Spleen (tissue), 11 donors: ENCODE measurements at regions not wholly inside any gene's neighbourhood (a gene's known extent, or its start where the extent isn't known, plus 50 kb on each side); places are given as distances from the start of the nearest gene placed in this dataset.
A peak's percentile ranks its signal among the peaks of the same experiment; 100 is the strongest.

Source experiments
- DNase-seq: peaks from one replicate; pipeline ENCODE4 v3.0.0-alpha.2; 2020
- H3K27ac ChIP-seq, 8 donors: fragments of 200-600 bp; sonication (generic) in 7 of 8; 1 replicate in 4 of 8; 2 replicates in 4 of 8; pipeline versions ENCODE4 v1.5.0 to v1.8.0; 2016 to 2021; ENCODE audit warnings: inconsistent platforms in 4 of 8, mild to moderate bottlenecking in 4 of 8, moderate library complexity in 1 of 8
- H3K27me3 ChIP-seq, 7 donors: fragments of 200-600 bp; sonication (generic) in 6 of 7; replicated peaks in 1 of 7; 1 replicate in 4 of 7; 2 replicates in 3 of 7; pipeline versions ENCODE4 v1.5.0 to v1.8.0; 2016 to 2021; ENCODE audit warnings: inconsistent platforms in 3 of 7, mild to moderate bottlenecking in 1 of 7
- H3K36me3 ChIP-seq, 6 donors: fragments of 200-600 bp; sonication (generic) in 5 of 6; 1 replicate in 4 of 6; 2 replicates in 2 of 6; pipeline versions ENCODE4 v1.5.0 to v1.8.0; 2016 to 2021; ENCODE audit warnings: inconsistent platforms in 2 of 6
- H3K4me1 ChIP-seq, 6 donors: fragments of 200-600 bp; sonication (generic) in 5 of 6; 1 replicate in 3 of 6; 2 replicates in 3 of 6; pipeline versions ENCODE4 v1.5.0 to v1.8.0; 2016 to 2021; ENCODE audit warnings: inconsistent platforms in 3 of 6
- H3K4me3 ChIP-seq, 8 donors: fragments of 200-600 bp; sonication (generic) in 7 of 8; 1 replicate in 4 of 8; 2 replicates in 4 of 8; pipeline versions ENCODE4 v1.5.0 to v1.8.0; 2016 to 2021; ENCODE audit warnings: inconsistent platforms in 4 of 8, mild to moderate bottlenecking in 4 of 8, moderate library complexity in 2 of 8
- H3K9me3 ChIP-seq, 8 donors: fragments of 200-600 bp; sonication (generic) in 7 of 8; 1 replicate in 4 of 8; 2 replicates in 4 of 8; pipeline versions ENCODE4 v1.5.0 to v1.8.0; 2016 to 2021; ENCODE audit warnings: inconsistent platforms in 4 of 8
- POLR2A ChIP-seq, 3 donors: fragments of 450-650 bp; IDR thresholded peaks; one replicate each; pipeline ENCODE4 v1.5.1; 2017; ENCODE audit warnings: antibody characterized with exemption in 3 of 3, mild to moderate bottlenecking in 1 of 3
- POLR2AphosphoS5 ChIP-seq, 3 donors: sonication (generic); formaldehyde crosslinking; IDR thresholded peaks; one replicate each; pipeline ENCODE4 v1.5.1; 2017; ENCODE audit warnings: antibody characterized with exemption in 3 of 3
- WGBS, 5 donors: extraction: QIAGEN DNeasy Blood & Tissue Kit in 3 of 5; methylation state at CpG; one replicate each; pipeline versions ENCODE4 v1.1.5 to v1.1.7; 2013 to 2018; 5-methylcytosine and 5-hydroxymethylcytosine counted together
- intact Hi-C: fragments of 100-400 bp; cut with DNase I; formaldehyde crosslinking; loops from one replicate; pipeline ENCODE4 v1.15.0; 2023; ENCODE audit warnings: low total_unique reads
- TF ChIP-seq, protein P1 (sequence below), 11 experiments: fragments of 200-600 bp in 7 of 11; fragments of 450-650 bp in 4 of 11; sonication (generic) in 4 of 11; IDR thresholded peaks in 8 of 11; conservative IDR thresholded peaks in 3 of 11; 1 replicate in 7 of 11; 2 replicates in 4 of 11; pipeline versions ENCODE4 v1.4.0 to v1.8.0; 2016 to 2021; ENCODE audit warnings: antibody characterized with exemption in 11 of 11, inconsistent platforms in 4 of 11, mild to moderate bottlenecking in 1 of 11
- donor health status: healthy with polysubstance abuse.
- donor health status: DM: no; HTN: no; CAD: no; lungs with moderate emphysema.
- donor health status: DM: no; HTN: no; CAD: no.
- donor health status: Bipolar disorder and iron deficiency.
- donor health status: healthy.
- donor health status: DM: no; HTN: no; CAD: no.
- donor health status: DM: yes; HTN: yes; CAD: no.

DNA sequence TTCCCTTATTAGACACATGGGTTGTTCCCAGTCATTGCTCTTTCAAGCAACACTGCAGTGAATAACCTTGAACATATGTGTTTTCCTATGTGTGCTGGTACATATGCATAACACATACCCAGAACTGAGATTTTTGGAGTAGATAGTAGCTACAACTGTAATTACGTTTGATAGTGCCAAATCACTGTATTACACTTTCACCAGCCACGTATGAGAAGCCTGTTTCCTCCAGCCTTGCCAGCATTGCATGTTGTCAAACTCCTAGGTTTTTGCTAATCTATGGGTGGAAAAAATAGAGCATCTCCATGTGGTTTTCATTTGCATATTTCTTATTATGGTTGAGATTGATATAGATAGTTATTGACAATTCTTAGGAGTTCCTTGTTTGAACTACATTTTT, 56.5 kb upstream of the ACSL3 start:
- no peak for TF ChIP-seq POLR2A (IDR thresholded peaks at IDR 0.05)
- TF ChIP-seq, protein P1, sequence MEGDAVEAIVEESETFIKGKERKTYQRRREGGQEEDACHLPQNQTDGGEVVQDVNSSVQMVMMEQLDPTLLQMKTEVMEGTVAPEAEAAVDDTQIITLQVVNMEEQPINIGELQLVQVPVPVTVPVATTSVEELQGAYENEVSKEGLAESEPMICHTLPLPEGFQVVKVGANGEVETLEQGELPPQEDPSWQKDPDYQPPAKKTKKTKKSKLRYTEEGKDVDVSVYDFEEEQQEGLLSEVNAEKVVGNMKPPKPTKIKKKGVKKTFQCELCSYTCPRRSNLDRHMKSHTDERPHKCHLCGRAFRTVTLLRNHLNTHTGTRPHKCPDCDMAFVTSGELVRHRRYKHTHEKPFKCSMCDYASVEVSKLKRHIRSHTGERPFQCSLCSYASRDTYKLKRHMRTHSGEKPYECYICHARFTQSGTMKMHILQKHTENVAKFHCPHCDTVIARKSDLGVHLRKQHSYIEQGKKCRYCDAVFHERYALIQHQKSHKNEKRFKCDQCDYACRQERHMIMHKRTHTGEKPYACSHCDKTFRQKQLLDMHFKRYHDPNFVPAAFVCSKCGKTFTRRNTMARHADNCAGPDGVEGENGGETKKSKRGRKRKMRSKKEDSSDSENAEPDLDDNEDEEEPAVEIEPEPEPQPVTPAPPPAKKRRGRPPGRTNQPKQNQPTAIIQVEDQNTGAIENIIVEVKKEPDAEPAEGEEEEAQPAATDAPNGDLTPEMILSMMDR (IDR thresholded peaks at IDR 0.05 in 8 of 11, conservative IDR thresholded peaks at IDR 0.05 in 3 of 11): no peak
- no peak for TF ChIP-seq POLR2AphosphoS5 (IDR thresholded peaks at IDR 0.05)
- WGBS, 5 donors: 71 to 90% (median 79%) methylated on average over 2 of the region's 2 CpGs
- no peaks in the 10 kb centered on the region for H3K9me3 ChIP-seq
- no peaks in the 10 kb centered on the region for H3K36me3 ChIP-seq
- H3K27me3 ChIP-seq: no peaks in the 10 kb centered on the region
- no peak for DNase-seq
- intact Hi-C loops: no loop called here
- H3K4me1 ChIP-seq: peaks cover 0 to 23% (median 0%) of the 10 kb centered on the region in 6 donors
- no peak overlapping the region for H3K27ac ChIP-seq
- H3K4me3 ChIP-seq: no peak overlapping the region

DNA sequence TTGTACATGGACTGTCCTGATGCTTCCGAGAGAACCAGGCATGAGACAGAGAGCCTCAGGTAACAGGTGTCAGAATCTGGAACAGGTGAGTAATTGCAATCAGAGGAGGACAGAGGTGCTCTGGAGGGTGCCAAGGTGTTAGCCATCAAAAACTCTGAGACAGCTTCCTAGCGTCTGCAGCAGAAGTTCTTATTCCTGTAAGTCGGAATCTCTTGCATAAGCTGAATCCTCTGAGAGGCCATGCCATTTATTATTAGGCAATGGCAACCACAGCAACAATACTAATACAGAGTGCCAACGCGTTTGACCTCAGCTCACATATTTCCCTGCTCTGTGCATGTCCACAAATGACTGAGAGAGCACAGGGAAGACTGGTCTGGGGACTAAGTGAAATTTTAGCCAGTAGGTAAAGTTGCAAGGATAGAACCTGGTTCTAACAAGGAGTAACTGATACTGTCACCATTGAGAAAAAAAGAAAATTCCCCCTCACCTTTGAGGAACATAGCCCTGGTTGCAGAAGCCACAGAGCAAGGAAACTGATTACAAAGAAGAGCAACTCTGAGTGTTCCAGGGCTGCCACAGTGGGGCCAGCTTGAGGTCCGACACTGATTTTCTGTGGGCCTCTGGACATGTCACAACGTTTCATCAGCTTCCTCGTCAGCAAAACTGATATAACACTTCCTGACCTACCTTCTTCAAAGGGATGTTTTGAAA, 55.1 kb upstream of the ACSL3 start:
- no peaks in the 10 kb centered on the region for H3K36me3 ChIP-seq
- TF ChIP-seq POLR2A (IDR thresholded peaks at IDR 0.05): no peak
- TF ChIP-seq POLR2AphosphoS5 (IDR thresholded peaks at IDR 0.05): no peak
- TF ChIP-seq, protein P1 (IDR thresholded peaks at IDR 0.05 in 8 of 11, conservative IDR thresholded peaks at IDR 0.05 in 3 of 11): no peak
- peaks cover 0 to 23% (median 0%) of the 10 kb centered on the region in 6 donors for H3K4me1 ChIP-seq
- no peaks in the 10 kb centered on the region for H3K27me3 ChIP-seq
- no peaks in the 10 kb centered on the region for H3K9me3 ChIP-seq
- intact Hi-C loops: no loop called here
- no peak overlapping the region for H3K4me3 ChIP-seq
- H3K27ac ChIP-seq: peak overlapping the region in 4 of 8 donors; percentile 51 to 74 (median 69)
- WGBS, 5 donors: 40 to 68% (median 54%) methylated on average over 8 of the region's 8 CpGs
- no peak for DNase-seq

DNA sequence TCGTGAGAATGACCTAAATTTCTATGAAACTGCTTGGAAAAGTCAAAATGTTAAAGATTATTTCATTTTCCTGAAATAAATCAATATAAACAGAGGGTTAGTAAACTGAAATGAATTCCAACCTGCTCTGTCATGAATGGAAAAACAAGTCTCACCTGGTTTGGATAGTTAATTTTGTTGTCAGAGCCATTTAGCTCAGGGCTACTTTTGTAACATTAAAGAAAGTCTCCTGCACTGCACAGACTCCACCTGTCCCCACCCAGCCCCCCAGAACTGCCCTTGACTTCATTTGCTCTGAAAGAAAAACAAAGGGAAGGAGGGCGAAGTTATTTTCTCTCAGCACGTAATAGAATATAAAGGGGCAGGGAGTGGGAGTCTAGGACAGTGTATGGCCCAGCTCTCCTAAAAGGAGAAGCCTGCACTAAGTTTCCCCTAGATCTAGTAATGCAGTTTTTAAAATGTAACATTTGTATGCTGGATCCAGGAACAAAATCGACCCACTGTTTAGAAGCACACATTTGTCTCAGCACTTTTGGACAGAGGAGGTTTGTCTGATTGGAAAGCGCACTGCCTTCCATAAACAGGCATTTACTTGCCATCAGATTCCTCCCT, 54.2 kb upstream of the ACSL3 start:
- intact Hi-C loops: no loop called here
- Histone ChIP-seq H3K27ac (peak overlapping the region in 3 of 8 donors; percentile 67 to 74 (median 71)), H3K27me3 (no peaks in the 10 kb centered on the region), H3K9me3 (no peaks in the 10 kb centered on the region), H3K4me3 (no peak overlapping the region), H3K36me3 (no peaks in the 10 kb centered on the region), H3K4me1 (peaks cover 0 to 23% (median under 1%) of the 10 kb centered on the region in 6 donors)
- TF ChIP-seq, protein P1 (IDR thresholded peaks at IDR 0.05 in 8 of 11, conservative IDR thresholded peaks at IDR 0.05 in 3 of 11): no peak
- TF ChIP-seq POLR2AphosphoS5 (IDR thresholded peaks at IDR 0.05) (no peak), POLR2A (IDR thresholded peaks at IDR 0.05) (no peak)
- 67 to 82% (median 72%) methylated on average over 5 of the region's 5 CpGs for WGBS, 5 donors
- no peak for DNase-seq

DNA sequence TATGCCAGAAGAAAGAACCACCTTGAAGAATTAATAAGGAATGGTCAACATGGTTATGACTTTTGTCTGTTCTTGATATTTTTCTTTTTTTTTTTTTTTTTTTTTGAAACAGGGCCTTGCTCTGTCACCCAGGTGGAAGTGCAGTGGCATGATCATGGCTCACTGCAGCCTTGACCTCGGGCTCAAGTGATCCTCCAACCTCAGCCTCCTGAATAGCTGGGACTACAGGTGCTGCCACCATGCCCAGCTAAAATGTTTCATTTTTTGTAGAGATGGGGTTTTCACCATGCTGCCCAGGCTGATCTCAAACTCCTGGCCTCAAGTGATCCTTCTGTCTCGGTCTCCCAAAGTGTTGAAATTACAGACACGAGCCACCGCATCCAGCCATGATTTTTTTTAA, 53.4 kb upstream of the ACSL3 start:
- TF ChIP-seq POLR2AphosphoS5 (IDR thresholded peaks at IDR 0.05): no peak
- TF ChIP-seq, protein P1 (IDR thresholded peaks at IDR 0.05 in 8 of 11, conservative IDR thresholded peaks at IDR 0.05 in 3 of 11): no peak
- no peak for TF ChIP-seq POLR2A (IDR thresholded peaks at IDR 0.05)
- no peak overlapping the region for H3K27ac ChIP-seq
- no peak overlapping the region for H3K4me3 ChIP-seq
- intact Hi-C loops: no loop called here
- H3K27me3 ChIP-seq: no peaks in the 10 kb centered on the region
- WGBS, 5 donors: 84 to 97% (median 89%) methylated on average over 4 of the region's 4 CpGs
- no peaks in the 10 kb centered on the region for H3K9me3 ChIP-seq
- peaks cover 0 to 23% (median 2%) of the 10 kb centered on the region in 6 donors for H3K4me1 ChIP-seq
- H3K36me3 ChIP-seq: no peaks in the 10 kb centered on the region
- no peak for DNase-seq
